Loucy (cell line): ENCODE measurements at regions not wholly inside any gene's neighbourhood (a gene's known extent, or its start where the extent isn't known, plus 50 kb on each side); places are given as distances from the start of the nearest gene placed in this dataset.

Experiments
- EZH2phosphoT487 ChIP-seq: fragments of 200-600 bp; IDR thresholded peaks from 2 replicates; pipeline ENCODE4 v1.6.1; 2018; ENCODE audit warnings: antibody characterized with exemption, mild to moderate bottlenecking, moderate library complexity, borderline replicate concordance
- TF ChIP-seq, protein P1 (sequence below): fragments of 200-600 bp; sonication (generic); conservative IDR thresholded peaks from 2 replicates; pipeline ENCODE4 v1.5.1; 2014; ENCODE audit warnings: mild to moderate bottlenecking, antibody characterized with exemption, low read length

DNA sequence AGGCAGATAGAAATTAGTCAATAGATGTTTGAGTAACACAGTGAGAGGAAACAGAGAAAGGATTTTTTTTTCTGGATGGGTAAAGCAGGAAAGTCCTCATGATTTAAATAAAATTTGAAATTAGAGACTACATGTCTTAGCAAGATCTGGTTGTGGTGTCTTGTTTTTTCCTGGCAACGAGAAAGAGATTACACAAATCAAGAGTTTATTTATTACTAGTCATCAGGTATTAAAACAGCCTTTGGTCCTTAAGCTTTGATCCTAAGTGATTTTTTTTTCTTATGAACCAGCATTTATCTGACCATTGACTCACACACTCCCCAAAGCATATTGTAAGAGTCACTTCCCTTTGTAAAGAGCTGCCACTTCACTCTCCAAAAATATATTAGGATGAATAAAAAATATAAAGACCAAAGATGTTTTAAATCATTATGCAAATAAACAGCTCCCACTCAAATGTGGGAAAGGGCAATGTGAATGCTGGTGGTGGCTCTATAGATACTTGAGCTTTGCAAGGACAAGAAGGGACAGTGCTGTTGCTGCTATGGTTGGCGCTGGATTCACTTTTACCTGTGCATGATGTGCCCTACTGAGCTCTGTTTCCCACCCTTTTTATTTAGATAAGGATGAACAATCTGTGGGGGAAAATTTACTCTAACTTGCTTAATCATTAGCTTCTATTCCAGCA is 1726.5 kb downstream of the MAT2B start:
- TF ChIP-seq, protein P1, sequence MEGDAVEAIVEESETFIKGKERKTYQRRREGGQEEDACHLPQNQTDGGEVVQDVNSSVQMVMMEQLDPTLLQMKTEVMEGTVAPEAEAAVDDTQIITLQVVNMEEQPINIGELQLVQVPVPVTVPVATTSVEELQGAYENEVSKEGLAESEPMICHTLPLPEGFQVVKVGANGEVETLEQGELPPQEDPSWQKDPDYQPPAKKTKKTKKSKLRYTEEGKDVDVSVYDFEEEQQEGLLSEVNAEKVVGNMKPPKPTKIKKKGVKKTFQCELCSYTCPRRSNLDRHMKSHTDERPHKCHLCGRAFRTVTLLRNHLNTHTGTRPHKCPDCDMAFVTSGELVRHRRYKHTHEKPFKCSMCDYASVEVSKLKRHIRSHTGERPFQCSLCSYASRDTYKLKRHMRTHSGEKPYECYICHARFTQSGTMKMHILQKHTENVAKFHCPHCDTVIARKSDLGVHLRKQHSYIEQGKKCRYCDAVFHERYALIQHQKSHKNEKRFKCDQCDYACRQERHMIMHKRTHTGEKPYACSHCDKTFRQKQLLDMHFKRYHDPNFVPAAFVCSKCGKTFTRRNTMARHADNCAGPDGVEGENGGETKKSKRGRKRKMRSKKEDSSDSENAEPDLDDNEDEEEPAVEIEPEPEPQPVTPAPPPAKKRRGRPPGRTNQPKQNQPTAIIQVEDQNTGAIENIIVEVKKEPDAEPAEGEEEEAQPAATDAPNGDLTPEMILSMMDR = no peak
- no peak for TF ChIP-seq EZH2phosphoT487
